Muscle layer of colon (tissue), 2 donors: ENCODE measurements at regions not wholly inside any gene's neighbourhood (a gene's known extent, or its start where the extent isn't known, plus 50 kb on each side); places are given as distances from the start of the nearest gene placed in this dataset.

ENCODE experiments used
- H3K27ac ChIP-seq: one replicate; pipeline ENCODE4 v1.7.0; 2013; ENCODE audit warnings: low read depth, mild to moderate bottlenecking, low read length, moderate library complexity
- H3K27me3 ChIP-seq, 2 donors: one replicate each; pipeline ENCODE4 v1.7.0; 2013; ENCODE audit warnings: low read length in 2 of 2, mild to moderate bottlenecking in 2 of 2; ENCODE audit not compliant: insufficient read depth in 2 of 2, control insufficient read depth in 1 of 2
- H3K36me3 ChIP-seq: one replicate; pipeline ENCODE4 v1.7.0; 2013; ENCODE audit warnings: mild to moderate bottlenecking, low read length; ENCODE audit not compliant: insufficient read depth
- H3K4me1 ChIP-seq: one replicate; pipeline ENCODE4 v1.7.0; 2013; ENCODE audit warnings: mild to moderate bottlenecking, low read length; ENCODE audit not compliant: insufficient read depth
- H3K4me3 ChIP-seq, 2 donors: one replicate each; pipeline ENCODE4 v1.7.0; 2013; ENCODE audit warnings: low read length in 2 of 2, low read depth in 1 of 2, mild to moderate bottlenecking in 1 of 2, moderate library complexity in 1 of 2
- H3K9ac ChIP-seq: one replicate; pipeline ENCODE4 v1.7.0; 2013; ENCODE audit warnings: low read length
- H3K9me3 ChIP-seq: one replicate; pipeline ENCODE4 v1.7.0; 2013; ENCODE audit warnings: mild to moderate bottlenecking, low read length
- donor health status: abdominal sarcoma.
- donor health status: Adenocarcinoma of cecum.

DNA sequence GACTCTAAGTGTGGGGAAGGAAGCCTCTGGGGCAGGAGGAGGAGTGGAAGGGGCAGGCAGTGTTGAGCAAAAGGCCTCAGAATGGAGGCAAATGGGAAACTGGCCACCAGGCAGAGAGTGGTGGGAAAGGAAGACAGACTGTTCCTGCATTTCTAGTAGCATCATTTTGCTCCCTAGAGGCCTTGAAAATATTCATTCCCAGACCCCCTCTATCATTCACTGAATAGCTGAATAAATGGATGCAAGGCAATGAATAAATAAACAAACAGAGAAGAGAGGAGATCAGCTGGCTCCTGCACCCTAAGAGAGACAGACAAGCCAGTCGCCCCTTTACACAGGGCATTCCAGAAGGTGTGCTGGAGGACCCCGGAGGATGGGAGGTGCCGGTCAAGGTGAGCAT lies 511.9 kb downstream of the BCOR start:
- H3K27ac ChIP-seq = no peak overlapping the region
- H3K36me3 ChIP-seq = no peaks in the 10 kb centered on the region
- no peak overlapping the region for H3K9ac ChIP-seq
- H3K9me3 ChIP-seq = peaks cover 4% of the 10 kb centered on the region
- no peaks in the 10 kb centered on the region for H3K4me1 ChIP-seq
- H3K27me3 ChIP-seq = peaks cover 0 to 15% of the 10 kb centered on the region in 2 donors
- no peak overlapping the region for H3K4me3 ChIP-seq

- H3K27me3 ChIP-seq = peaks cover 0 to 15% of the 10 kb centered on the region in 2 donors
- H3K9ac ChIP-seq = no peak overlapping the region
- no peaks in the 10 kb centered on the region for H3K4me1 ChIP-seq
- H3K4me3 ChIP-seq = no peak overlapping the region
- H3K36me3 ChIP-seq = no peaks in the 10 kb centered on the region
- H3K27ac ChIP-seq = no peak overlapping the region
- H3K9me3 ChIP-seq = peaks cover 4% of the 10 kb centered on the region
These were observed 511.4 kb downstream of the BCOR start for GRCh38 chrX:39586359-39586758.

- Histone ChIP-seq H3K4me1 (no peaks in the 10 kb centered on the region), H3K27me3 (peaks cover 0 to 4% of the 10 kb centered on the region in 2 donors), H3K4me3 (no peak overlapping the region), H3K9me3 (no peaks in the 10 kb centered on the region), H3K27ac (no peak overlapping the region), H3K9ac (no peak overlapping the region), H3K36me3 (no peaks in the 10 kb centered on the region)
These were observed 506.7 kb downstream of the BCOR start for GRCh38 chrX:39591099-39591498.

DNA sequence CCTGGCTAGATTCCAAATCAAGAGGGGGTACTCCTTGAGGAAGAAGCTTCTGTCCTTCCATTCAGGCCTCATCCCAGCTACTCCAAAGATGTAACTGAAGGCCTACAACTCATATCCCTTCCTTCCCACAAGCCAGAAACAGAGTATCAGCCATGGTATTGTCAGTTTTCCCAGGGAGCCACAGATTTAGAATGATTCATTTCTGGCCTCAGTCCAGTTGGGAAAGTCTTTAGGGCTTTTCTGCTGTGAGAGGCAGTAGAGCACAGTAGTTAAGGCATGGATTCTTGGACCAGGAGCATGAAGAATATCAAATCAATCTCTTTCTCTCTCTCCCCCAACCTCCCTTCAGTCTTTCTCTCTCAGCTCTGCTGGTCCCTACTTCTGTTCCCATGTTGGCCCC lies 505.0 kb downstream of the BCOR start:
- H3K27ac ChIP-seq = no peak overlapping the region
- H3K36me3 ChIP-seq = no peaks in the 10 kb centered on the region
- H3K9me3 ChIP-seq = no peaks in the 10 kb centered on the region
- no peak overlapping the region for H3K4me3 ChIP-seq
- no peaks in the 10 kb centered on the region for H3K4me1 ChIP-seq
- H3K27me3 ChIP-seq = peaks cover 0 to 4% of the 10 kb centered on the region in 2 donors
- H3K9ac ChIP-seq = no peak overlapping the region

- Histone ChIP-seq H3K27me3 (peaks cover 0 to 4% of the 10 kb centered on the region in 2 donors), H3K36me3 (no peaks in the 10 kb centered on the region), H3K4me3 (no peak overlapping the region), H3K4me1 (no peaks in the 10 kb centered on the region), H3K9me3 (no peaks in the 10 kb centered on the region), H3K27ac (no peak overlapping the region), H3K9ac (no peak overlapping the region)
These were observed 501.8 kb downstream of the BCOR start for GRCh38 chrX:39595977-39596376.

GRCh38 chrX:39596437-39596836 lies 501.3 kb downstream of the BCOR start:
- no peaks in the 10 kb centered on the region for H3K9me3 ChIP-seq
- no peak overlapping the region for H3K9ac ChIP-seq
- no peaks in the 10 kb centered on the region for H3K36me3 ChIP-seq
- H3K27ac ChIP-seq = no peak overlapping the region
- peaks cover 0 to 4% of the 10 kb centered on the region in 2 donors for H3K27me3 ChIP-seq
- no peaks in the 10 kb centered on the region for H3K4me1 ChIP-seq
- no peak overlapping the region for H3K4me3 ChIP-seq

- Histone ChIP-seq H3K4me1 (no peaks in the 10 kb centered on the region), H3K27ac (no peak overlapping the region), H3K9me3 (no peaks in the 10 kb centered on the region), H3K27me3 (no peaks in the 10 kb centered on the region), H3K9ac (no peak overlapping the region), H3K36me3 (no peaks in the 10 kb centered on the region), H3K4me3 (no peak overlapping the region)
These were observed 498.4 kb downstream of the BCOR start for GRCh38 chrX:39599339-39599738.

DNA sequence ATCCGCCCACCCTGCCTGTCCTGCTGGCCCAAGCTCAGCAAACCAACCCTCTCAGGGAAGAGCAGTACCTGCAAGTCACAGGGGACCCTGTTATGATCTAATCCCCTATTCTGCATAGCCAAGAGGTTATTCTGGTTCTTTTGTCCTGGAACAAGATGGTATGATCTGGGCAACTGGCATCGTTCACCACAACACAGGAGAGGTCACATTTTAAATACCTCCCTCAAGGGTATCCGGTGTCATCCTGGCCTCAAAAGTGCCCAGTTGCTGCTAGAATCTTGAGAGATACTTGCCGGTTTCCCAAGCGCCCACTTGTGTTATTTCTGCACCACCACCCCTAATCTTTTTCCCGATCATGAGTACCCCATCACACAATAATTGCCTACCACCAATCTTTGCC lies 497.5 kb downstream of the BCOR start:
- Histone ChIP-seq H3K4me1 (no peaks in the 10 kb centered on the region), H3K9me3 (no peaks in the 10 kb centered on the region), H3K36me3 (no peaks in the 10 kb centered on the region), H3K27me3 (no peaks in the 10 kb centered on the region), H3K9ac (no peak overlapping the region), H3K27ac (no peak overlapping the region), H3K4me3 (no peak overlapping the region)

GRCh38 chrX:39601231-39602177 lies 496.3 kb downstream of the BCOR start:
- Histone ChIP-seq H3K4me3 (no peak overlapping the region), H3K36me3 (no peaks in the 10 kb centered on the region), H3K27ac (no peak overlapping the region), H3K9me3 (no peaks in the 10 kb centered on the region), H3K4me1 (no peaks in the 10 kb centered on the region), H3K9ac (no peak overlapping the region), H3K27me3 (no peaks in the 10 kb centered on the region)

DNA sequence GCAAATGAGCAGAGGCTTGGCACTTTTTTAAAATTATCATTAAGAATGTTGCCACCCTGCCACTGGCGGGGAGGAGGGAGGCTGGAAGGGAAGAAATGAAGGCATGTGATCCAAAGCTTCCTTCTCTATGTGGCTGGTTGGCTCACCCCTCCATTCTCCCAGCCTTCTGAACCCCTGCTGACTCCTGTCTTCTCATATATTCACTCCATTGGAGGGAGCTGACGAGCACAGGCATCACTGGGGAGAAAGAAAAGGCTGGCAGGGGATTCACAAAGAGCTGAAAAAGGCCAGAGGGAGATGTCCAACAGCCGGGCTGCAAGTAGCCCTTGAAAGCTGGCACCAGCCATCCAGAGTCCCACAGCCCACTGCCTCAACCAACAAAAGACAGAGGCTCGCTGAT lies 495.6 kb downstream of the BCOR start:
- peaks cover 4% of the 10 kb centered on the region for H3K9me3 ChIP-seq
- no peak overlapping the region for H3K9ac ChIP-seq
- no peak overlapping the region for H3K4me3 ChIP-seq
- no peaks in the 10 kb centered on the region for H3K27me3 ChIP-seq
- no peaks in the 10 kb centered on the region for H3K36me3 ChIP-seq
- H3K4me1 ChIP-seq = no peaks in the 10 kb centered on the region
- H3K27ac ChIP-seq = no peak overlapping the region

- no peaks in the 10 kb centered on the region for H3K4me1 ChIP-seq
- no peaks in the 10 kb centered on the region for H3K27me3 ChIP-seq
- H3K27ac ChIP-seq = no peak overlapping the region
- H3K4me3 ChIP-seq = no peak overlapping the region
- no peaks in the 10 kb centered on the region for H3K36me3 ChIP-seq
- peaks cover 12% of the 10 kb centered on the region for H3K9me3 ChIP-seq
- H3K9ac ChIP-seq = no peak overlapping the region
These were observed 494.5 kb downstream of the BCOR start for GRCh38 chrX:39603230-39603629.

DNA sequence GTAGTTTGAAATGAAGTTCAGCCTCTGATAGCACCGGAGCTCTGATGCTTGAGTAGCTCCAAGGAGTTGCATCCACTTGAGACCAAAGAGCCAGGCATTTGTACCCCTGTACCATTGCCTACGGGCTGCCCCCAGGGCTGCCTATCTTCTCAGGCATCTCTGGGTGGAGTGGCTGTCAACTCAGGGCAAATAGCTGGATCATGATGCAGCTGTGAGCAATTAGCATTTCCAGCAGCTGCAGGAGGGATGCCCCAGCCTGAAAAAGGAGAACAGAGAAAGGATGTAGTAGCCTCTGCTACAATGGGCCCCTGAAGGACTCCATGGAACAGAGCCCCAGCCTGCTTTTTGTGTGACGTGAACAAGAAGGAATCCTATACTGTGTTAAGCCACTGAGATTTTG lies 492.6 kb downstream of the BCOR start:
- Histone ChIP-seq H3K27me3 (no peaks in the 10 kb centered on the region), H3K9ac (no peak overlapping the region), H3K4me3 (no peak overlapping the region), H3K36me3 (no peaks in the 10 kb centered on the region), H3K27ac (no peak overlapping the region), H3K4me1 (no peaks in the 10 kb centered on the region), H3K9me3 (peaks cover 12% of the 10 kb centered on the region)
